ENCODE measurements at regions not wholly inside any gene's neighbourhood (a gene's known extent, or its start where the extent isn't known, plus 50 kb on each side); places are given as distances from the start of the nearest gene placed in this dataset.
"Not testable (repeated sequence)": the region's sequence is repeated elsewhere in the genome, so short reads cannot be mapped to it uniquely, and the experiment has no call there.

DNA sequence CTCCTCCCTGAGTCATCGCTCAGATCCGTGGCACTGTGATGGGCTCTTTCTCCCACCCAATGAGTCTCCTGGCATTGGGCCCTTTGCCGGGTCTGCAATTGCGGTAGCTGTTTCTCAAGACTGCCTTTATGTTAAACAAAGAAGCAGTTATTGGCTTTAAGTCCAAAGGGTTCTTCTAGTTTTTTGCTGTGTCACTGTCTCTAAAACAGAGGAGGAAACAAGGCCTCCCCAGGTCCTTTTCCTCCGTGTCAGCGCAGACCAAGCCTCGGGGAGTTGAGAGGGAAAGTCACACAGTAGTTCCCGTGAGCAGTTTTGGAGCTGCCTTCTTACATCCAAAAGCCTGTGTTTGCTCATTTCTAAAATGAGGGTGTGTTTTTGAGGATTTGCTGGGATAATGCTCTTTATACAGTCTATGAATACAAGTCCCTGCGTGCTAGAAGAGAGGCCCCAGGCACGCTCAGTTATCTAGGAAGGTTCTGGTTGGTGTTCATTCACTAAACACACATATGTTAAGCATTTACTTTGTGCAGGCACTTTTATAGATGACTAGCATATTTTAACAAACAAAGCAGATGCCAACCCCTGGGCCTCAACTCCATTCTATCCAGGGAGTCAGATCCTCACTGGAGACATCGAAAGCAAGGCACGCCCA, 126.0 kb upstream of the PZP start:
- no peak for FAIRE-seq

DNA sequence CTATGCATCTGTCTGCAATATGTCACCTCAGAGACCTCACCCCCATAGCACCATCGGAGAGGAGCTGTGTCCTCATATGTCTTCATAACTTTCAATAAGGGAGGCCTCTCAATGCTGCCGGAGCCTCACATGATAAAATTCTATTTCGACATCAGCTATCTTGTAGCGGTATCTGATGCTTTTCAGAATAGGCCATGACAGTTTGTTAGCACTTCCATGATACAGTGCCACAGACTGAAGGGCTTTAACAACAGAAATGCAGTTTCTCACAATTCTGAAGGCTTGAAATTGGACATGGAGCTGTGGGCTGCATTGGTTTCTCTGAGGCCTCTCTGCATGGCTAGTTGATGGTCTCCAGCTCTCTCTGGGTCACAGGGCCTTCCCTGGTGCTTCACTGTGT, 125.0 kb upstream of the PZP start:
- FAIRE-seq = no peak

DNA sequence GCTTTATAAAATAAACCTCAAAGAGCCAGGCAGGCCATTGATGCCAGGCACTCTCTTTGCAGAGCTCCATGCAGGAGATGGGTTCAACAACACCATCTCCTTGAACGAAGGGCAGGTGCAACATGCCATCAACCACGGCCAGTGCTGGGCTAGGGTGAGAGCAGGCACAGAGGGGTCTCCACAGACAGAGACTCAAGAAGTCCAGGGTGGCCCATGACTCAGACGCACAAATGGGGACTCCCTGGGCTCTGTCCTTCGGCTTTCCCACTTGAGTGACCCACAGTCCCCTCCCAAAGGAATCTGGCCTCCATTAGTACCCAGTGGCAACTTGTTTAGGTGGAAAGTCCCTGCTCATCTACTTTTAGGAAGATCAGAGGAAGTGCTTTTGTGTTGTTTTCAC, 124.4 kb upstream of the PZP start:
- no peak for FAIRE-seq

DNA sequence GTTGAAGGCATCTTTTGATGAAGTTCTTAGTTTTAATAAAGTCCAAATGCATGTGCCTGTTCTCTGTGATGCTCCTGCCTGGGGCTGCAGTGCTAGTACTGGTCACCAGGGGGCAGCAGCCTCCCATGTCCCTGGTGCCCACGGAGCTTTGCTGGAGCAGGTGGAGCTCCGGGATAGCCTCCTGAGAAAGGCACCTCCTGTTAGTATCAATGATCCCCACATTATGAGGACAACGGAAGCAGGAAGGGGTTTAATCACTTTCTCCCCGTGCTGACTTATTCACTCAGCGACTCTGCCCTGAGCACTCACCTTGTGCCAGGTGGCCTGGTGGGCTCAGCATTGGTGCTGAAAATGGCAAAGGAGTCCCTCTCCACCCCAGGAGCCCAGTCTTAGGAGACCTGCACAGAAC, 123.0 kb upstream of the PZP start:
- FAIRE-seq = peak; percentile 25

DNA sequence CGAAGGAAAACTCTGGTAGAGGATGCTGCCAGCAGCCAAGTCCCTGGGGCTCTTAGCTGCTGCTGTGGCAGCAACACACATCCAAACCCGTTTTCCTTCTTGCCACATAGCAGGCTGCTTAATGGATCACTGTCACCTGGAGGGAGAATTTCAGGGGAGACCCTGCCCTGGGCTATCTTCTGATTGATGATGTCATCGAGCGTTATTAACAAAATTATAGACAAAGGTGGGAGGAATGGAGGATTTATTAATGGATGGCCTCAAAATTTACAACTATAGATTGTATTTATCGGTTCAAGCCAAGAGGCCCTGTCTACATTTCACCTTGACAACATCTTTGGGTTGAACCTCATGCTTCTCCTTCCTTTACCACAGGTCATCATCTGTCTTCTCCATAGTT, 120.8 kb upstream of the PZP start:
- FAIRE-seq = no peak

DNA sequence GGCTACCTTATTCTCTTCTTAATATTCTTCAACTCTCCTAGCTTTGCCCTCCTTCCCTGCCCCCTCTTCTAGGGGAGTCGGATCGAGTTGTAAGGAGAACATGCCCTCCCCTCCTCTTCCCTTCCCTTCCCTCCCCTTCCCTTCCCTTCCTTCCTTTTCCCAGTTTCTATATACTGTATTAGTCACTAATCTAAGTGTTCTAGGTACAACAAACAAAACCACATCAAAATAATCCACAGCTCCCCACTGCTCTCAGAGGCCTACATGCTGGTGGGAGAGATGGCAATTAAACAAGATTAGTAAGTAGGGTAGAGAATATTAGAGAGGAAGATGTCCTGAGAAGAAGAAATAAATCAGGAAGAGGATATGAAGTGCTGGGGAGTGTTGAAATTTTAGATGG, 119.9 kb upstream of the PZP start:
- FAIRE-seq = no peak

DNA sequence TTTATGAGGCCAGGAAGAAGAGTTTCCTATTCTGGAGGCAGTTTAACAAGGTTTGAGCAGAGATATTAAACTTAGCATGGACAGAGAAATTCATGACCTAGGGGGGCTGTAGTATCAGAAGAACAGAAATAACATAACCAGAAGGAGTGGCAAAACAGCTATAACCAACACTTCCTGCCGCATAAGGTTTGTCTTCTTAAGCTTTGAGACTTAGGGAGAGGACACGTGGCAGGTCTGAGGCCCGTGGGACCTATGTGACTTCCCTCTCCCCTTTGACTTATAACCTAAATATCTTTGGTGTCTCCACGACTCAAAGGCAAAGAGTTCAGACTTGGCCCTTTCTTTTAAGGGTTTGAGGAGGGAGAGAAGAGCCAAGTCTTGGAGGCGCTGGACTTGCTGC, 119.1 kb upstream of the PZP start:
- no peak for FAIRE-seq

DNA sequence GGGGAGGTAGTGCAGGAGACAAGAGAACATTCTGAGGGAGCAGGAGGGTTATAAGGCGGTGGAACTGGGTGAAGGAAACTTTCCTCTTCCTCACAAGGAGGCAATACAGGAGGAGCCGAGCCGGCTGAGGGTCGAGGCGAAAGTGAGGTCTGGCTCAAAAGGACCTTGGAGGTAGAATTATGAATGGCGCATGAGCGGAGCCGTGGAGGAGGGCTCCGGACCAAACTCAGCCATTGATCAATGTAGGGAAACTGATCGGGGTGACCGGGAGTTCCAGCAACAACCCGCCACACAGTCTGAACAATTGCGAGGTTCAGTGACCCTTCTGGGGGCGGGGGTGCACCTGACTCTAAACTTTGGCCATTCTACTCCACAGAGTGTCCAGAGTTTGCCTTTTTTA, 118.7 kb upstream of the PZP start:
- FAIRE-seq = not testable (repeated sequence)

DNA sequence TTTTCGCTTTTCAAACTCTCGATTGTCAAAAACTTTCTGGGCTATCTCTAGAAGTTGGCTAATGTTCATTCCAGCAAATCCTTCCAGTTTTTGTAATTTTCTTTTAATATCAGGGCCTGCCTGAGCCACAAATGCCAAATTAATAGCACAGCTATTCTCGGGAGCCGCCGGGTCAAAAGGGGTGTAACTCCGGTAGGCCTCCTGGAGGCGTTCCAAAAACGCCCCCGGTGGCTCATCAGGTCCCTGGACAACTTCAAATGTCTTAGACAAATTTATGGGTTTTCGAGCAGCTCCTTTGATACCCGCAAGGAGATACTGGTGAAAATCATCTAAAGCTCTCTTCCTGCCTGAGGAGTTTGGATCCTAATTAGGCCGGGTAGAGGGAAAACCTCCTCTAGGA, 117.9 kb upstream of the PZP start:
- FAIRE-seq = no peak

DNA sequence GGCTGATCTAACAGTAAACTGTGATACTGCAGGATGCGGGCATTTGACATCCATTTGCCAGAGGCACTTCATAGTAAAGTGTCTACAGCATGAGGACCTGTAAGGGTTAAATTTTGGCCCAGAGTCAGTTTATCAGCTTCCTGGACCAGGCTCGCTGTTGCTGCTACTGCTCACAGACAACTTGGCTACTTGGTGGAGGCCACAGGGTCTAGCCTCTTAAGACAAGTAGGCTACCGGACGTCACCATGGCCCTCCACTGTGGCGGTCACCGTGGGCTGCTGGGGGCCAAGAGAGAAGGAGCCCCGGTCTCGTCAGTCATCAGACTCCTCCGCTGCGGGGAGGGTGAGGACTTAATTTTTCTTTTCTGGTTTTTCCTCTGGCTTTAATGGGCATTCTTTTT, 117.3 kb upstream of the PZP start:
- FAIRE-seq = no peak

DNA sequence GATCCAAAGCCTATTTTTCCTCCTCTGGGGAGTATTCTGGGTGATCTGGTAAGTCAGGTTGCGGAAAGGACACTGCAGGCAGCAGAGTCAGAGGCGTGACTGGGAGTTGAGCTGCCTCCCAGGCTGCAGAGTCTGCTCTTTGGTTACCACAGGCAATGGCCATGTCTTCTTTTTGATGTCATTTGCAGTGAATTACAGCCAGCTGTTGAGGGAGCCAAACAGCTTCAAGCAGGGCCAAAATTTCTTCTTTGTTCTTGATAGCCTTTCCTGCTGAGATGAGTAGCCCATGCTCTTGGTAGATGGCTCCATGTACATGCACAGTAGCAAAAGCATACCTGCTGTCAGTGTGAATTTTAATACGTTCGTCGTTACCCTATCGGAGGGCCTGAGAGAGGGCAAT, 116.6 kb upstream of the PZP start:
- FAIRE-seq = no peak

DNA sequence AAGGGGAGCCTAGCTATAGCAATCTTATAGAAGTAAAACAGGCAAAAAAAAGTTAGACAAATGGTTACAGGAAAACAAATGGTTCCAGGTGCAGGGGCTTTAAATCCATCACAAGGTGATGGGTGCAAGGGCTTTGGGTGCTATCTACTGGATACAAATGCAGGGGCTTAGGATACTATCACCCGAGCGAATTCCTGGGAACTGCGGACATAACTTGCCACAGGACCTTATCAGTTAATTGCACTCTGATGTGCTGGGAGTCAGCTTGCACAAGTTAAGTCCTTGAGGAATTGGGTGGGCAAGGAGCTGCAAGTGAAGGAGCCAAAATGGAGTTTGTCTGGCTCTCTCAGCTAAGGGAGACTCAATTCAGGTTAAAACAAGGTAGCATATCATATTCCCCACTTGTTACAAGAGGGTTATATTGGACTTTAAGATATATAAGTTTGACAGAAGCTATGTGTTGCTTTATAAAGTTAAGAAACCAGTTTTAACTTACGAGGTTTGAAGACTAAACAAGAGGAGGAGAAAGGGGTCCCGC, 115.0 kb upstream of the PZP start:
- FAIRE-seq = no peak

DNA sequence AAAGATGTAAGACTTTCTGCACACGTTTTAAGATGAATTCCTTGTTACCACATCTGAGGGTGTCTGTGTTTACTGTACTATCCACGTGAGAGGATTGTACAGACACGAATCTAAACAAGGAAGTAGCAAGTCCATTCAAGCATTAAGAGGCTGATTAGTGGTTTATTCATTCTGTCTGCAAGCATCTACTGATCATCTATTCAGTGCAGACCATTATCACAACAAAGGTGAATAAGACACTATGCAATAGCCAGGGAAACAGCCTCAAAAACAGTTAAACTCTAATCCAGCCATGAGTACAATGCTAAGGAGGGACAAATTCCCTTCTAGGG, 111.6 kb upstream of the PZP start:
- no peak for FAIRE-seq

DNA sequence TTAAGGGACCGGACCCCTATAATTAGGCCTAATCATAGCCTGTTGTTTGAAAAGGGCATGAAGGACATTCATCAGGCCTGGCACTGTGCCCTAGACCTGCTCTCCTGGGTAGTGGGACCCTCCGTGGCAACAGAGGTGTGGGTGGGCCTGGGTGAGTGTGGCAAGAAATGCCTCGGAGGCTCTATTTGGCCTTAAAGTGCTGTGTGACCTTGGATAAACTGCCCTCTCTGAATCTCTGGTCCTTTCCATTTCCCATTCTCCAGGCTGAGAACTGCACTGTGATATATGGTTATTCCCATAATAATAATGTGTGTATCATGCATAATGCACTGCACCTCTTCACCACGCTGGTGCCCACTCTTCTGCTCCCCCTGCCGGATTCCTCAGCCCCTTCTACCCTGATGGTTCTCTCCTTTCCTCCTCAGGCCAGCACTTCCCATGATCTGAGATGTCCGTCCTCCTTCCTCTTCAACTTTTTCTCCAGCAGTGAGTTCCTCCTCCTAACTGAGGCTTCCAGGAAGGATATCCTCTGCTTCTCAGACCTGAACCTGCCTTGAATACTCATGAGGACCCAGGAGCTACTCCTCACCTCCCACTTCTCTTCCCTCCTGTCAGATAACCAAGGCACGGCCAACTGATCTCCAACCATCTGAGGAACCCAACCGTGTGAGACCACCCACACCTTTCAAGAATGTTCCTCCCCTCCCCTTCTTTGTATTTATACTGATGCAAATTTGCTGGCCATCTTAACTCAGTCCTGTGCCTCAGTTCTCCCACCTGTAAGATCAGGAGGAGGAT, 111.0 kb upstream of the PZP start:
- FAIRE-seq = no peak

DNA sequence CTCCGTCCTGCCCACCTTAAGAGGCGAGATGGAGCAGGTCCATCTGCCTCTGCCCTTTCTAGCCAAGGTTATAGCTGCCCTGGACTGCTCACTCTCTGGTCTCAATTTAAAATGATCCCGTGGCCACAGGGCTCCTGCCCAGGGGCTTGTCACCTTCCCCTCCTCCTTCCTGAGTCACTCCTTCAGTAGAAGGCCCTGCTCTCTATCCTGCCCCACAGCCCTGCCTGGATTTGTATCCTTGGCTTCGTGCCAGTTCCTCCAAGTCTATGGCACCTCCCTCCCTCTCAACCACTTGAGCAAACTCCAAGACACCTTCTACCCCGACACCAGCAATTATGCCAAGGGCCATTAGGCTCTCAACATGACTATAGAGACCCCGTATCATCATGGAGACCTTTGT, 105.3 kb upstream of the PZP start:
- not testable (repeated sequence) for FAIRE-seq

DNA sequence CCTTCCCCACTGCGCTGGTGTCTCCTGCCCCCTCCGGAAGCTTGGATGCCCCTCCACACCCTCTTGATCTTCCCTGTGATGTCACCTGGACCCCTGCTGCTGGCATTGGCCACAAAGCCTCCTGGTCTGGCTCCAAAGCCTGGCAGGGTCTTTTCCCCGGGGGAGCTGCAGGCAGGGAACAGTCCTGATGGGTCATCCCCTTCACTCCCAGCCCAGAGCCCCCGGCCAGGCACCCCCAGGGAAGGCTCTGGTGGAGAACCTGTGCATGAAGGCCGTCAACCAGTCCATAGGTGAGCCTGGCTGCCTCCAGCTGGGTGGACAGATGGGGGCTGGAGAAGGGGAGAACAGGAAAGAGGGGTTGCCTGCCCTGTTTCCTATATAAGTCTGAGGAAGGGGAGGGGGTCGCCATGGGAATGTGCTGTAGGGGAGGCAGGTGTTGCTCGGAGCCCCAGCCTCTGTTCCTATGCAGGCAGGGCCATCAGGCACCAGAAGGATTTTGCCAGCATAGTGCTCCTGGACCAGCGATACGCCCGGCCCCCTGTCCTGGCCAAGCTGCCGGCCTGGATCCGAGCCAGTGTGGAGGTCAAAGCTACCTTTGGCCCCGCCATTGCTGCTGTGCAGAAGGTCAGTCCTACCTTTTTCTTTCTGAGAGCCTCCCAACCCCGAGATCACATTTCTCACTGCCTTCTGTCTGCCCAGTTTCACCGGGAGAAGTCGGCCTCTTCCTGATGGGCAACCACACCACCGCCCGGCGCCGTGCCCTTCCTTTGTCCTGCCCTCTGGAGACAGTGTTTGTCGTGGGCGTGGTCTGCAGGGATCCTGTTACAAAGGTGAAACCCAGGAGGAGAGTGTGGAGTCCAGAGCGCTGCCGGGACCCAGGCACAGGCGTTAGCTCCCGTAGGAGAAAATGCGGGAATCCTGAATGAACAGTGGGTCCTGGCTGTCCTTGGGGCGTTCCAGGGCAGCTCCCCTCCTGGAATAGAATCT, 104.5 kb upstream of the PZP start:
- not testable (repeated sequence) for FAIRE-seq

DNA sequence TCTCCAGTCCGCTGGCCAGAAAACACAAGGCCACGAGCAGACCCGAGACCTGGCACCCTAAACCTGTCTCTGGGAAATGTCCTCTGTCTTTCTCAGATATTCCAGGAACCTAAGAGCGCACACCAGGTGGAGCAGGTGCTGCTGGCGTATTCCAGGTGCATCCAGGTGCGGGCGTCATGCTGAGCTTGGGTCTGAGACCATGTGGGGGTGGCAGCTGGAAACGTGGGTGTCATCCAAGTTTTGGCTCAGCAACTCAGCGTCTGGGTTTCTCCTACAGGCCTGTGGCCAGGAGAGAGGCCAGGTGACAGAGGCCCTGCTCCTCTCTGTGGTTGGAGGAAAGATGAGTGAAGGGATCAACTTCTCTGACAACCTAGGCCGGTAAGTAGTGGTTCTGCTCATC, 103.3 kb upstream of the PZP start:
- not testable (repeated sequence) for FAIRE-seq

DNA sequence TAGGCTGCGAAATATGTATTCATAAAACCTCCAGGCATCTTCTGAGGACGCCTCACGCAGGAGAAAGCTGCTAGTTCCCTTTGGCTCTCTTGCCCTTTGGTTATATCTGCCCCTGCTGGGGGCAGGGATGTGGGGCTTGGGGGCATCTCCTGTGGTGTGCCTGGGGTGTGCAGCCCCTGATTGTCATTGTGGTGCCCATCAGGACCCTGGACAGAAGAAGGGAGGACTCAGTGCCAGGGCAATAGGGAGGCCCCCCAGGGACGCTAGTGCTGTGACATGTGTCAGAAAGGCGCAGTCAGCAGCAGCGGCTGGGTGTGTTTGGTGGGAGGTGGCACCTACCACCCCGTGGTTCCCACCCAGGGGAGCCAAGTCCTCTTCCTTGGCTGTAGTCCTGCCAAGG, 102.5 kb upstream of the PZP start:
- not testable (repeated sequence) for FAIRE-seq

DNA sequence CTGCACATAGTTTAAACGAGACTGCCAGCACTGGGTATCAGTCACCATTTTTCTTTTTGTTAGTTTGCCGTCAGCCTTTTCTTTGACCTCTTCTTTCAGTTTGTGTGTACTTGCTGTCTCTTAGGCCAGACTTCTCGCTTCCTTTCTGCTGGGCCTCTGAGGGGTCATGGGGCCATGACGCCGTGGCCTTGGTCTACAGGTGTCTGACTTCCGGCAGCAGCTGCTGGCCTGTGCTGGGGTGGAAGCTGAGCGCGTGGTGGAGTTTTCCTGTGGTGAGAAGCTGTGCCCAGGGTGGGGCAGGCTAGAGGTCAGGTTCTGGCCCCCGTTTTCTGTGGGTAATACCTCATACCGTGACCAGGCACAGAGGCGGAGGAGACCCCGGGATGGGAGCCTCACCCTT, 101.6 kb upstream of the PZP start:
- FAIRE-seq = not testable (repeated sequence)

DNA sequence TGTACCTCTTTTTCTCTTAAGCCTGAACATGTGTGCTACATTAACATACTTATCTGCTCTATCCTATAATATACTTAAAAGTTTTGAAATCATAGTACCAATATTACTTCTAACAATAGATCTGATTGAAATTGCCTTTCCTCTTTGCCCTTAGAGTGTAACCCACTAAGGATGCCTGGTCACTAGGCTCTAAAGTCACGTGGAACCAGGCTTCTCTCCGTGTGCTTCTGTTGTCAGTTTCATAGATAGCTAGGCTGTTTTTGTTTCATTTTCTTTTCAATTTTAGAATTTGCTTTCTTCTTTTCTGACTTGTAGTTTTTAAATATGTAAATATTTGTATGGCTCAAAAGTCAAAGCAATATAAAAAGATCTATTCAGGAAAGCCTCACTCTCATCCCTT, 100.5 kb upstream of the PZP start:
- not testable (repeated sequence) for FAIRE-seq

DNA sequence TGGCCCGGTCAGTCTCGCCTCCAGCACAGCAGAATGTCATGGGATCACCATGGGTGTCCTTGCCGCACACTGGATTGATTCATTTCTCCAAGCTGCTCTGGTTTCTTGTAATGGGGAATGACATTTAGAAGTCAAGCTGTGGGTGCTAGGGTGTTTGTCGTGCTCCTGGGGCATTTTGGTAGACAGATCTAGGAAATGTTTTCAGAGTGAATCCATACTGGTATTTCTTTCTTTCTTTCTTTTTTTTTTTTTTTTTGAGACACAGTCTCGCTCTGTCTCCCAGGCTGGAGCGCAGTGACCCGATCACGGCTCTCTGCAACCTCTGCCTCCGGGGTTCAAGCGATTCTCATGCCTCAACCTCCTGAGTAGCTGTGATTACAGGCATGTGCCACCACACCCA, 100.0 kb upstream of the PZP start:
- FAIRE-seq = not testable (repeated sequence)

DNA sequence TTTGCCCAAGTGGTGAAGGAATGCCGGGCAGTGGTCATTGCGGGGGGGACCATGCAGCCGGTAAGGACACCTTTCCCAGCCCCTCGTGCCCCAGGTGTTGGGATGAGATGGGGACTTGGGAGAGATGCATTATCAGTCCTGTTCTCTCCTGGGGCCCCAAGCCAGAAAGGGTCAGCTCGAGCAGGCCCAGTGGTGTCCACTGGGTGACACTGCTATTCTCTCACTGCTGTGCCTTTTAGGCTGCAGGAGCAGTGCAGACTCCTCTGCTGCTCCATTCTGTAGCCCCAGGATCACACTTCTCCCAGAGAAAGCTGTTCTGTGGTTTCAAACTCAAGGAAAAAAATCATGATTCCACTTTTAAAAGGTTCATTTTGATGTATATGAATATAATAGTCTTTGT, 99.1 kb upstream of the PZP start:
- not testable (repeated sequence) for FAIRE-seq

DNA sequence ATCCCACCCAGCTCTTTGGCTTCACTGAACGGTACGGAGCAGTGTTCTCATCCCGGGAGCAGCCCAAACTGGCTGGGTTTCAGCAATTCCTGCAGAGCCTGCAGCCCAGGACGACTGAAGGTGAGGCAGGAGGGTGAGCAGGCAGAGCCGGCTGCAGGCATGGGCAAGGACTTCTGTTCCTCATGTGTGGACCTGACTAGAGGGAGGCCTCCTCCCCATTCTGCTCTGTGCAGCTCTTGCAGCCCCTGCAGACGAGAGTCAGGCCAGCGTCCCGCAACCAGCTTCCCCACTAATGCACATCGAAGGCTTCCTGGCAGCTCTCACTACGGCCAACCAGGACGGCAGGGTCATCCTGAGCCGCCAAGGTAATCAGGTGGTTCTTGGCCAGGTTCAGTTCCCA, 97.8 kb upstream of the PZP start:
- FAIRE-seq = not testable (repeated sequence)
